SK-N-MC (cell line): ENCODE measurements at regions not wholly inside any gene's neighbourhood (a gene's known extent, or its start where the extent isn't known, plus 50 kb on each side); places are given as distances from the start of the nearest gene placed in this dataset.

Experiments
- DNase-seq: peaks from one replicate; pipeline ENCODE4 v3.0.0-alpha.2; 2011; ENCODE audit warnings: low read depth, low spot score
- H3K27ac ChIP-seq: fragments of 200-600 bp; sonication (generic); 2 replicates; pipeline ENCODE4 v1.5.1; 2016; ENCODE audit warnings: mixed run types
- H3K36me3 ChIP-seq: fragments of 200-600 bp; sonication (generic); 2 replicates; pipeline ENCODE4 v1.6.1; 2017; ENCODE audit warnings: antibody characterized with exemption, low read length, mixed read lengths; ENCODE audit not compliant: insufficient read depth
- H3K4me3 ChIP-seq: fragments of 200-600 bp; sonication (generic); 2 replicates; pipeline ENCODE4 v1.5.1; 2016
- H3K9ac ChIP-seq: fragments of 200-600 bp; sonication (generic); 2 replicates; pipeline ENCODE4 v1.8.0; 2017; ENCODE audit warnings: mixed run types, mixed read lengths; ENCODE audit not compliant: insufficient read length
- H3K9me3 ChIP-seq: fragments of 200-600 bp; sonication (generic); 2 replicates; pipeline ENCODE4 v1.6.1; 2017; ENCODE audit warnings: low read depth, mild to moderate bottlenecking, antibody characterized with exemption, low read length, moderate library complexity, mixed read lengths
- EZH2 ChIP-seq: fragments of 200-600 bp; sonication (generic); IDR thresholded peaks from one replicate; pipeline ENCODE4 v1.6.1; 2017; ENCODE audit warnings: antibody characterized with exemption
- FOXP2 ChIP-seq: optimal IDR thresholded peaks from 2 replicates; pipeline ENCODE3; 2011; ENCODE audit warnings: mild to moderate bottlenecking, moderate library complexity; ENCODE audit not compliant: insufficient read depth; ENCODE audit errors: extremely low read length, control extremely low read depth
- POLR2AphosphoS5 ChIP-seq: IDR thresholded peaks from 2 replicates; pipeline ENCODE4 v1.6.1; 2012; ENCODE audit warnings: mild to moderate bottlenecking, low read depth, low read length, borderline replicate concordance

GRCh38 chr6:66623050-66623449 lies 916.0 kb upstream of the EYS start:
- DNase-seq = no peak
- Histone ChIP-seq H3K4me3 (no peak overlapping the region), H3K27ac (no peak overlapping the region), H3K36me3 (no peaks in the 10 kb centered on the region), H3K9ac (no peak overlapping the region), H3K9me3 (no peaks in the 10 kb centered on the region)
- no peak for TF ChIP-seq POLR2AphosphoS5

- TF ChIP-seq EZH2 (no peak), POLR2AphosphoS5 (no peak), FOXP2 (no peak)
- Histone ChIP-seq H3K9me3 (no peaks in the 10 kb centered on the region), H3K36me3 (no peaks in the 10 kb centered on the region), H3K4me3 (no peak overlapping the region), H3K27ac (no peak overlapping the region), H3K9ac (no peak overlapping the region)
- no peak for DNase-seq
These were observed 898.9 kb upstream of the EYS start for GRCh38 chr6:66605971-66606370.

DNA sequence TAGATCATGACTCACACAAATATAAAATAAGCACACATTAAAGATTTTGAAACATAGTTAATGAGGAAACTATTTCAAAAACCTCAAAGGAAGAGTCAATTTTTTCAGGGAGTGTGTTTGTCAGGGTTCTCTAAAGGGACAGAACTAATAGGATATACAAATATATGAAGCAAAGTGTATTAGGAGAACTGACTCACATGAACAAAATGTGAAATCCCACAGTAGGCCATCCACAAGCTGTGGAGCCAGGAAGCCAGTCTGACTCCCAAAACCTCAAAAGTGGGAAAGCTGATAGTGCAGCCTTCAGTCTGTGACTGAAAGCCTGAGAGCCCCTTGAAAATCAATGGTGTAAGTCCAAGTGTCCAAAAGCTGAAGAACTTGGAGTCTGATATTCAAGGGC lies 898.0 kb upstream of the EYS start:
- Histone ChIP-seq H3K4me3 (no peak overlapping the region), H3K36me3 (no peaks in the 10 kb centered on the region), H3K27ac (no peak overlapping the region), H3K9me3 (no peaks in the 10 kb centered on the region), H3K9ac (no peak overlapping the region)
- no peak for DNase-seq
- TF ChIP-seq POLR2AphosphoS5 = no peak
- no peak for TF ChIP-seq FOXP2
- TF ChIP-seq EZH2 = no peak

- no peak overlapping the region for H3K4me3 ChIP-seq
- no peak for DNase-seq
- TF ChIP-seq FOXP2 = no peak
- no peak for TF ChIP-seq EZH2
- no peak for TF ChIP-seq POLR2AphosphoS5
These were observed 892.5 kb upstream of the EYS start for GRCh38 chr6:66599541-66599940.

GRCh38 chr6:66578362-66578761 lies 871.3 kb upstream of the EYS start:
- no peaks in the 10 kb centered on the region for H3K9me3 ChIP-seq
- DNase-seq = no peak
- TF ChIP-seq EZH2 (no peak), POLR2AphosphoS5 (no peak), FOXP2 (no peak)
- H3K36me3 ChIP-seq = no peaks in the 10 kb centered on the region
- H3K4me3 ChIP-seq = no peak overlapping the region
- H3K9ac ChIP-seq = no peak overlapping the region
- no peak overlapping the region for H3K27ac ChIP-seq

More at GRCh38 chr6:66599541-66599940, 892.5 kb upstream of the EYS start:
- no peak overlapping the region for H3K9ac ChIP-seq
- H3K36me3 ChIP-seq = no peaks in the 10 kb centered on the region
- no peak overlapping the region for H3K27ac ChIP-seq
- no peaks in the 10 kb centered on the region for H3K9me3 ChIP-seq

GRCh38 chr6:66568271-66568670 lies 861.2 kb upstream of the EYS start:
- no peak for TF ChIP-seq FOXP2
- TF ChIP-seq EZH2 = no peak
- TF ChIP-seq POLR2AphosphoS5 = no peak
- no peak for DNase-seq

GRCh38 chr6:66561479-66561878 lies 854.5 kb upstream of the EYS start:
- no peak overlapping the region for H3K4me3 ChIP-seq
- H3K27ac ChIP-seq = no peak overlapping the region
- DNase-seq = no peak
- no peak overlapping the region for H3K9ac ChIP-seq
- H3K36me3 ChIP-seq = no peaks in the 10 kb centered on the region
- H3K9me3 ChIP-seq = no peaks in the 10 kb centered on the region
- no peak for TF ChIP-seq POLR2AphosphoS5
- no peak for TF ChIP-seq FOXP2
- TF ChIP-seq EZH2 = no peak

More at GRCh38 chr6:66568271-66568670, 861.2 kb upstream of the EYS start:
- H3K9me3 ChIP-seq = no peaks in the 10 kb centered on the region
- H3K36me3 ChIP-seq = no peaks in the 10 kb centered on the region
- no peak overlapping the region for H3K4me3 ChIP-seq
- no peak overlapping the region for H3K9ac ChIP-seq
- no peak overlapping the region for H3K27ac ChIP-seq

- Histone ChIP-seq H3K4me3 (no peak overlapping the region), H3K9me3 (no peaks in the 10 kb centered on the region; the same call in 1 of the 2 replicates), H3K9ac (no peak overlapping the region), H3K27ac (no peak overlapping the region), H3K36me3 (no peaks in the 10 kb centered on the region)
- TF ChIP-seq POLR2AphosphoS5 (no peak), FOXP2 (no peak), EZH2 (no peak)
- DNase-seq = no peak
These were observed 851.2 kb upstream of the EYS start for GRCh38 chr6:66558189-66558588.

- DNase-seq = no peak
- H3K9me3 ChIP-seq = no peaks in the 10 kb centered on the region; the same call in 1 of the 2 replicates
- no peak overlapping the region for H3K9ac ChIP-seq
- H3K4me3 ChIP-seq = no peak overlapping the region
- H3K36me3 ChIP-seq = no peaks in the 10 kb centered on the region
- no peak for TF ChIP-seq FOXP2
- no peak for TF ChIP-seq EZH2
- TF ChIP-seq POLR2AphosphoS5 = no peak
- H3K27ac ChIP-seq = no peak overlapping the region
These were observed 849.9 kb upstream of the EYS start for GRCh38 chr6:66556936-66557335.

DNA sequence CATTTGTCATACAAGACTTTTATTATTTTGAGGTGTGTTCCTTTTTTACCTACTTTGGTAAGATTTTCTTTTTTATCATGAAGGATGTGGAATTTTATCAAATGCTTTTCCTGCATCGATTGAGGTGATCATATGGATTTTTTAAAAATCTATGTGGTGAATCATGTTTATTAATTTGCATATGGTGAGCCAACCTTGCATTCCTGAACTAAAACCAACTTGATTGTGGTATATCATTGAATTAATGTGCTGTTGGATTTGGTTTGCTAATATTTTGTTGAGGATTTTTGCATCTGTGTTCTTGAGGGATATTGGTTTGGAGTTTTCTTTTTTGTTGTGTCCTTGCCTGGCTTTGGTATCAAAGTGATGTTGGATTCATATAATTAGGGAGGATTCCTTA lies 848.1 kb upstream of the EYS start:
- DNase-seq = no peak
- TF ChIP-seq EZH2 (no peak), POLR2AphosphoS5 (no peak), FOXP2 (no peak)
- Histone ChIP-seq H3K4me3 (no peak overlapping the region), H3K36me3 (no peaks in the 10 kb centered on the region), H3K9me3 (no peaks in the 10 kb centered on the region; the same call in 1 of the 2 replicates), H3K27ac (no peak overlapping the region), H3K9ac (no peak overlapping the region)
